Duodenal mucosa (tissue), 2 donors: ENCODE measurements at regions not wholly inside any gene's neighbourhood (a gene's known extent, or its start where the extent isn't known, plus 50 kb on each side); places are given as distances from the start of the nearest gene placed in this dataset.

ENCODE experiments used
- H3K27ac ChIP-seq: one replicate; pipeline ENCODE4 v1.7.0; 2013; ENCODE audit warnings: low read depth, low read length
- H3K27me3 ChIP-seq, 2 donors: one replicate each; pipeline ENCODE4 v1.7.0; 2013; ENCODE audit warnings: low read length in 2 of 2, control low read depth in 1 of 2; ENCODE audit not compliant: insufficient read depth in 2 of 2, control insufficient read depth in 1 of 2
- H3K36me3 ChIP-seq, 2 donors: one replicate each; pipeline ENCODE4 v1.7.0; 2013; ENCODE audit warnings: low read length in 2 of 2, control low read depth in 1 of 2; ENCODE audit not compliant: insufficient read depth in 2 of 2, control insufficient read depth in 1 of 2
- H3K4me1 ChIP-seq, 2 donors: one replicate each; pipeline ENCODE4 v1.7.0; 2013; ENCODE audit warnings: low read length in 2 of 2, control low read depth in 1 of 2; ENCODE audit not compliant: insufficient read depth in 2 of 2, control insufficient read depth in 1 of 2
- H3K4me3 ChIP-seq, 2 donors: one replicate each; pipeline ENCODE4 v1.7.0; 2013; ENCODE audit warnings: low read length in 2 of 2, low read depth in 1 of 2
- H3K9ac ChIP-seq, 2 donors: one replicate each; pipeline ENCODE4 v1.7.0; 2013; ENCODE audit warnings: low read length in 2 of 2, low read depth in 1 of 2
- H3K9me3 ChIP-seq, 2 donors: one replicate each; pipeline ENCODE4 v1.7.0; 2013; ENCODE audit warnings: low read length in 2 of 2, control low read depth in 1 of 2; ENCODE audit not compliant: control insufficient read depth in 1 of 2

DNA sequence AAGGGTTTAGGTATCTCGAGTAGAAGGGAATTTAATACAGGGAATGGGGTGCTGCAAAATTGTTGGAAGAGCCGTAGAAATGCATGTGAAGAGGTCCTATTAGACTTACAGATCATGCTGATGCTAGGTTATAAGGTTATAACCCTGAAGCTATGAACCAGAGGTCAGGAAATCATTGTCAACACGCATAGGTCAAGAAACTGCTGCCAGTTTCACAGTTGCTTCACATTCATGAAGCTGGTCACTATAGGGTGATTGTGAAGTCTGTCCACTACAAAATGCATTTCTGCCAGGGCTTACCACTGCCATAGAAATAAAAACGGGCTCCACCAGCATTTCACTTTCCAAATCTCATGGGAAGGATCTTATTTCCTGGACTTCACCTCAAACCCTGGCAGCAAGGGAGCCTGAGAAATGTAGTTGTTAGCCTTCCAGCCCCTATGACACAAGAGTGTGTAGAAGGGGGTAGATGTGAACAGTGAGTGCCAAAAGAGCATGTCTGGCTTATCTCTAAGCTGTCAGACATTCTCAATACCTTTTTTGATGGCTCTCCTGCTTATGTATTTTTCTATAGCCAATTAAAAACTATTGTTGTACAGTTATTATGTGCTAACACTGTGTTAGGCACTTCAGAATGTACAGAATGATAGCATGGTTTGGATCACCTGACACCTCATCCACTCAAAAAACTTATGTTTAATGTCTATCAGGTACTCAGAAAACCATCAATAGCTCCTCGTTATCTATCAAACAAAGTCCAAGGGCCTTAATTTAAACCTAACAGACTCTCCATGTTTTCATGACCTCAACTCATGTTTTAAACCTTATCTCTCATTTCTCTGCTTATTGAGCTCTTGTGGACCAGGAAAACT, 148.3 kb upstream of the TSC22D2 start:
- no peak overlapping the region for H3K4me3 ChIP-seq
- peaks cover 11 to 17% of the 10 kb centered on the region in 2 donors for H3K4me1 ChIP-seq
- H3K36me3 ChIP-seq = no peaks in the 10 kb centered on the region
- no peaks in the 10 kb centered on the region for H3K9me3 ChIP-seq
- no peak overlapping the region for H3K9ac ChIP-seq
- H3K27me3 ChIP-seq = no peaks in the 10 kb centered on the region
- H3K27ac ChIP-seq = no peak overlapping the region

DNA sequence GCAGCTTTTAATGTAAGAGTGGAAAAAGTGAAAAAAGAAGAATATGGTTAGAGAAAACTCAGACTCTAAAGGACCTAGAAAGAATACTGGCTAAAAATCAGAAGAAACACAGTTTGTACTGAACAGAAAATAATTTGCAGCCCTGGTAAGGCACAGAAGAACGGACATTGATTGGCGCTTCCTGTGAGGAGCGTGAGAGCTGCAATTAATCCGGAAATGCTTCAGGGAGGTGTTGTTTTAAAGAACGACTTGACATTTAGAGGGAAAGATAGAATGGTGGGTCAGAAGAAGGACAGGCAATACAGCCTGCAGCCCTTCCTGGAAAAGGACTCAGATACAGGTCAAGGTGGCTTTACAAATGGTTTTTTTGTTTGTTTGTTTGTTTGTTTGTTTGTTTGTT, 151.3 kb upstream of the TSC22D2 start:
- no peaks in the 10 kb centered on the region for H3K9me3 ChIP-seq
- no peak overlapping the region for H3K4me3 ChIP-seq
- H3K9ac ChIP-seq = no peak overlapping the region
- H3K27ac ChIP-seq = no peak overlapping the region
- H3K27me3 ChIP-seq = no peaks in the 10 kb centered on the region
- H3K4me1 ChIP-seq = peaks cover 18 to 24% of the 10 kb centered on the region in 2 donors
- no peaks in the 10 kb centered on the region for H3K36me3 ChIP-seq

DNA sequence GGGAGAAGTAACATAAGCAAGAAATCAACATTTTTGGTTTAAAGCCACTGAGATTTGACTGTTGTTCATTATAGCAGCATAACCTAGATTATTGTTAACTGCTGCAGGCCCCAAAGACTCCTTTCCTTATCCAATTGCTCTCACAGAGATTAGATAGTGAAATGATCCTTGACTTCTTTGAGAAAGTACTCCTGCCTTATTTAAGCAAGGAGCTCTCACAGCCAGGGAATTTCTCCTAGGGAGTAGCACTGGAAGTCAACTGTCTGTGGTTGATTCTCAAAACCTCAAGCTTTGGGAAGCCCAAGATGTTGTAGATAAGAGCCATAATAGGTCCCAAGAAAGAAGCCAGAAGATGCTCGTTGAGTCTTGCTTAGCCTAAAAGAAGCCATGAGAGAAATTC, 151.8 kb upstream of the TSC22D2 start:
- Histone ChIP-seq H3K4me3 (no peak overlapping the region), H3K9ac (no peak overlapping the region), H3K9me3 (no peaks in the 10 kb centered on the region), H3K27me3 (no peaks in the 10 kb centered on the region), H3K36me3 (no peaks in the 10 kb centered on the region), H3K4me1 (peaks cover 18 to 26% of the 10 kb centered on the region in 2 donors), H3K27ac (no peak overlapping the region)

DNA sequence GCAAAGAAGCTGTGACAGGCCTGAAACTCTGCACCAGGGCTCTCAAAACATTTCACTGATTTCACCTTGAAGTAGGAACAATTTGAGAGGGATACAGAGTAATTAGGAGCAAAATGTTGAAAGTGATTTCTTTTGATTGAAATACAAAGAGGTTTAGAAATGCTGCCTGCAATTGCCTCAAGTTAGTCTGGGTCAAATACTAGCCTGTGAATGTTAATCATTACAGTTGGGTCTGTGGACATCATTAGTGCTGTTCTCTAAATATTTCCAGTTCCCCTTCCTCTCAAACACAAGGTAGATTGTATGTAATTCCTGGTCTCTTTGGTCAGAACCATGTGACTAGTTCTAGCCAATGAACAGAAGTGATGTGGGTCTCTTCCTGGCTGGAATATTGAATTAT, 152.3 kb upstream of the TSC22D2 start:
- H3K9me3 ChIP-seq = no peaks in the 10 kb centered on the region
- no peak overlapping the region for H3K4me3 ChIP-seq
- no peak overlapping the region for H3K27ac ChIP-seq
- H3K27me3 ChIP-seq = no peaks in the 10 kb centered on the region
- H3K9ac ChIP-seq = no peak overlapping the region
- no peaks in the 10 kb centered on the region for H3K36me3 ChIP-seq
- H3K4me1 ChIP-seq = peaks cover 18 to 28% of the 10 kb centered on the region in 2 donors

- Histone ChIP-seq H3K9ac (no peak overlapping the region), H3K4me3 (no peak overlapping the region), H3K36me3 (no peaks in the 10 kb centered on the region), H3K9me3 (no peaks in the 10 kb centered on the region), H3K4me1 (peaks cover 17 to 28% of the 10 kb centered on the region in 2 donors), H3K27ac (no peak overlapping the region), H3K27me3 (no peaks in the 10 kb centered on the region)
Observed at GRCh38 chr3:150255413-150255812, 152.7 kb upstream of the TSC22D2 start.

DNA sequence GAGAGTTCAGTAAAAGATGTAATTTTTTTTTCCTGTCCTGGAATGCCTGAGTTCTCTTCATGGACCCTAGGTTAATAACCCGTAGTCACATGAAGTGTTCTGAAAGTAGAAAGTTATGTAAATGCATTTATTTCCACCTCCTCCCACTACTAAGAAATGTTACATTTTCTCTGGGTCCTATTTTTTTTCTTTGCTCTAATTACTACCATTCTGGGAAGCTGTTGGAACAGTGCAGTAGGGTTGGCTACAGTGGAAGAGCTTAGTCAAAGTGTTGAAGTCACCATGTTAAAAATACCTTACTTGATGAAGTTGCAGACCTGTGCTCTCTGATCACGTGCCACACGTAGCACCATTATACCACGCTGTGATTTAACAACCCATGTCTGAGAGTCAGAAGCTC, 153.8 kb upstream of the TSC22D2 start:
- no peak overlapping the region for H3K9ac ChIP-seq
- H3K27ac ChIP-seq = no peak overlapping the region
- peaks cover 15 to 28% of the 10 kb centered on the region in 2 donors for H3K4me1 ChIP-seq
- no peaks in the 10 kb centered on the region for H3K27me3 ChIP-seq
- H3K4me3 ChIP-seq = no peak overlapping the region
- no peaks in the 10 kb centered on the region for H3K9me3 ChIP-seq
- H3K36me3 ChIP-seq = no peaks in the 10 kb centered on the region

DNA sequence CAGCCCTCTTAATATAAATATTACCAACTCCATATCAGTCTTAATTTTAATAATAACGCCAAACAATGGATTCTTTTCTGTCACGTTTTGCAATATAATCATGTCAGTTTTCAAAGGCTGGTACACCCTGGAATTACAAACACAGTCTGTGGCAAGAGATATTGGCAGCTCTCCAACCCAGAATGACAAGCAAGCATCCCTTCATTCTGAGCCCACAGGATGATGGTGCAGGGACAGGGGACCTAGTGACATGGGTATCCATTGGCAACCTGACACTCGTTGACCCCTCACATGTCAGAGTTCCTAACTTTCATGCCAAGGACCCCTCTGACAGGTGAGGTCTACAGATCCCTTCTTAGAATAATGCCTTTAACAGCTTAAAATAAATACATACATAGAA, 154.5 kb upstream of the TSC22D2 start:
- H3K27ac ChIP-seq = no peak overlapping the region
- no peak overlapping the region for H3K4me3 ChIP-seq
- no peaks in the 10 kb centered on the region for H3K27me3 ChIP-seq
- H3K36me3 ChIP-seq = no peaks in the 10 kb centered on the region
- H3K4me1 ChIP-seq = peaks cover 15 to 28% of the 10 kb centered on the region in 2 donors
- H3K9me3 ChIP-seq = no peaks in the 10 kb centered on the region
- no peak overlapping the region for H3K9ac ChIP-seq

- no peaks in the 10 kb centered on the region for H3K9me3 ChIP-seq
- H3K4me3 ChIP-seq = no peak overlapping the region
- H3K27me3 ChIP-seq = no peaks in the 10 kb centered on the region
- H3K36me3 ChIP-seq = no peaks in the 10 kb centered on the region
- H3K4me1 ChIP-seq = peaks cover 15 to 28% of the 10 kb centered on the region in 2 donors
- H3K9ac ChIP-seq = no peak overlapping the region
- H3K27ac ChIP-seq = no peak overlapping the region
Observed at GRCh38 chr3:150252462-150252861, 155.6 kb upstream of the TSC22D2 start.

DNA sequence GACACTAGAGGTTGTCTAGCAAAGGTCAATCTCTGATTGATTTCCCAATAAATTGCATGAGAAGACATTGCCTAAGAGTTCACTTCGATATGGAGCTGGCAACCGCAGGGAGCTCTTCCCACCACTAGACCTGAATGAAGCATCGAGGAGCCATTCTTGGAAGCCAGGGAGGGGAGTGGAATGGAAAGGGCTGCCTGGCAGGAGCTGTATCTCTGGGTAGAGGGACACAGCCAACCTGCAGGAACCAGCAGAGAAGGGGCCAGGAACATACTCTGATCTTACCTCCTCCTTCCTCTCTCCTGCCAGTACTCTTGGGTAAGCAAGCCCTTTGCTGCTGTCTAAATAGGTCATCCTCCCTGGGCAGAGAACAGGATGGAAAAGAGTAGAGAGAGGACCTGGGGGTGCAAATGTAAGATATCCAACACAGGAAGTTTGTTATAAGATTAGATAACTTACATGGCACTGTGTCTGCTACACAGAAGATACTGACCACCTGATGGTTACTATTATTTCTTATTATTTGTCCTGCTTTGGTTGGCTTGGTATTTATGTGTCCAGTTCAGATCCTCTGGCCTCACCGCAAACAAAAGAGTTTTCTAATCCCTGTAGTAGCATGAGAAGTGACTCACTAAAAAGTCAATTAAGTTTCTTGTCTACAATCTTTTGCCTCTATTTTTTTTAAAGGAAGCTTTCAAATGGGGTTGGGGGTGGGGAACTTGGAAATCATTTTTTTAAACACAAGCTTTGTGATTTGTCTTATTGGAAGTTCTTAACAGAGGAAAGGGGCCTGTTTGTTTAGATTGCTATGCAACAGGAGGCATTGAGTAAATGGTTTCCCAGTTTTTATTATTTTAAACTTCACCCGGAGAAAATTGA, 156.7 kb upstream of the TSC22D2 start:
- Histone ChIP-seq H3K9me3 (no peaks in the 10 kb centered on the region), H3K9ac (no peak overlapping the region), H3K27ac (no peak overlapping the region), H3K36me3 (no peaks in the 10 kb centered on the region), H3K4me3 (no peak overlapping the region), H3K27me3 (no peaks in the 10 kb centered on the region), H3K4me1 (peaks cover 9 to 23% of the 10 kb centered on the region in 2 donors)

GRCh38 chr3:150249779-150250470, 158.2 kb upstream of the TSC22D2 start:
- peaks cover 7 to 11% of the 10 kb centered on the region in 2 donors for H3K4me1 ChIP-seq
- no peaks in the 10 kb centered on the region for H3K27me3 ChIP-seq
- H3K36me3 ChIP-seq = no peaks in the 10 kb centered on the region
- H3K9ac ChIP-seq = no peak overlapping the region
- no peak overlapping the region for H3K27ac ChIP-seq
- no peaks in the 10 kb centered on the region for H3K9me3 ChIP-seq
- no peak overlapping the region for H3K4me3 ChIP-seq
